Fibroblast of lung (primary cell): ENCODE measurements at regions not wholly inside any gene's neighbourhood (a gene's known extent, or its start where the extent isn't known, plus 50 kb on each side); places are given as distances from the start of the nearest gene placed in this dataset.

Source experiments
- DNase-seq, 2 donors: peaks; one replicate each; pipeline versions ENCODE4 v3.0.0 to v3.0.0-alpha.2; 2010; ENCODE audit warnings: low read depth in 2 of 2
- H2AFZ ChIP-seq: 2 replicates; pipeline ENCODE4 v1.5.1; 2012; ENCODE audit warnings: low read length, control low read depth, inconsistent platforms
- H3K27ac ChIP-seq: 2 replicates; pipeline ENCODE4 v1.5.1; 2011; ENCODE audit warnings: low read length, control low read depth; ENCODE audit not compliant: insufficient read depth
- H3K27me3 ChIP-seq: 2 replicates; pipeline ENCODE4 v1.5.1; 2011; ENCODE audit warnings: mild to moderate bottlenecking, low read length; ENCODE audit not compliant: control insufficient read depth, insufficient read depth
- H3K36me3 ChIP-seq: 2 replicates; pipeline ENCODE4 v1.5.1; 2011; ENCODE audit warnings: low read length; ENCODE audit not compliant: control insufficient read depth, insufficient read depth
- H3K4me1 ChIP-seq: 2 replicates; pipeline ENCODE4 v1.5.1; 2011; ENCODE audit warnings: low read length; ENCODE audit not compliant: control insufficient read depth, insufficient read depth; ENCODE audit errors: extremely low read depth
- H3K4me2 ChIP-seq: 2 replicates; pipeline ENCODE4 v1.5.1; 2011; ENCODE audit warnings: low read length, control low read depth; ENCODE audit not compliant: insufficient read depth; ENCODE audit errors: extremely low read depth
- H3K4me3 ChIP-seq, 4 experiments: fragments of 200-600 bp in 1 of 4; sonication (generic) in 1 of 4; replicated peaks in 1 of 4; 2 replicates each; pipeline ENCODE4 v1.5.1; 2011 to 2016; ENCODE audit warnings: low read length in 4 of 4, low read depth in 3 of 4, mild to moderate bottlenecking in 3 of 4, control low read depth in 2 of 4, inconsistent platforms in 1 of 4, mixed read lengths in 1 of 4; ENCODE audit not compliant: insufficient read depth in 1 of 4; ENCODE audit errors: control extremely low read depth in 1 of 4
- H3K79me2 ChIP-seq: 2 replicates; pipeline ENCODE4 v1.5.1; 2012; ENCODE audit warnings: mild to moderate bottlenecking, low read length, inconsistent platforms; ENCODE audit not compliant: control insufficient read depth, insufficient read depth
- H3K9ac ChIP-seq: 2 replicates; pipeline ENCODE4 v1.5.1; 2011; ENCODE audit warnings: mild to moderate bottlenecking, low read length, control low read depth; ENCODE audit not compliant: insufficient read depth
- H3K9me3 ChIP-seq: 2 replicates; pipeline ENCODE4 v1.5.1; 2012; ENCODE audit warnings: low read depth, low read length; ENCODE audit not compliant: control insufficient read depth, insufficient read depth
- H4K20me1 ChIP-seq: 2 replicates; pipeline ENCODE4 v1.5.1; 2011; ENCODE audit warnings: low read length; ENCODE audit not compliant: control insufficient read depth, insufficient read depth; ENCODE audit errors: extremely low read depth
- CTCF ChIP-seq, 2 donors: IDR thresholded peaks in 1 of 2; conservative IDR thresholded peaks in 1 of 2; 1 replicate in 1 of 2; 2 replicates in 1 of 2; pipeline ENCODE4 v1.5.1; 2011 to 2012; ENCODE audit warnings: low read length in 2 of 2, control low read depth in 1 of 2, inconsistent platforms in 1 of 2, low read depth in 1 of 2, mild to moderate bottlenecking in 1 of 2
- EZH2 ChIP-seq: IDR thresholded peaks from 2 replicates; pipeline ENCODE4 v1.5.1; 2012; ENCODE audit warnings: low read length, control low read depth, mild to moderate bottlenecking; ENCODE audit errors: missing control alignments

DNA sequence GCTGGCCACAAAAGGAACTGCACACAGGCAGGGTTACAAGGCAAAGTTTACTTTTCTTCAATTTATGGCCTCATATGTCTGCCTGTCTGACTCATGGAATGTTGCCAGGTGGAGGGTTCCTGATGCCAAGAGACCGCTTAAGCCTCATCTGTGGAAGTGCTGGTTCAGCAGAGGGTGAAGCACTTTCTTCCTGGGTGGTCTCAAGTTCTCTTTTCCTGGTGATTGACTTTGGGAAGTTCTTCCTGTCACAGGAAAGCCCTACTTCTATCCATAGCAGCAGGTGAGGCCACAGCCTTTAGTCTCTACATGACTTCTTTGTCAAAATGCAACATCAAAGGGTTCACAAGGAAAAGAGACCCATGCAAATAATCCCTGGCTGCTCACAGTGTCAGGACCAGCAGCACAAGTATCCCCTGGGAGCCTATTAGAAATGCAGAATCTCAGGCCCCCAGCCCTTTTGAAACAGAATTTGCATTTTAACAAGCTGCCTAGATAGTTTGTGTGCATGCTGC is 81.4 kb upstream of the IGFBP7 start:
- no peaks in the 10 kb centered on the region for H4K20me1 ChIP-seq
- H3K27me3 ChIP-seq, result no peaks in the 10 kb centered on the region
- DNase-seq, result peak; percentile 3 to 47
- no peak overlapping the region for H2AFZ ChIP-seq
- no peaks in the 10 kb centered on the region for H3K79me2 ChIP-seq
- H3K27ac ChIP-seq, result no peak overlapping the region
- no peak overlapping the region for H3K9ac ChIP-seq
- no peaks in the 10 kb centered on the region for H3K36me3 ChIP-seq
- H3K4me1 ChIP-seq, result no peaks in the 10 kb centered on the region
- no peaks in the 10 kb centered on the region for H3K9me3 ChIP-seq
- TF ChIP-seq CTCF (conservative IDR thresholded peaks at IDR 0.05 in 1 of 2, IDR thresholded peaks at IDR 0.05 in 1 of 2; ENCODE audit: low read depth in 1 of 2, low read length in 2 of 2) (no peak), EZH2 (no peak)
- H3K4me3 ChIP-seq, result no peak overlapping the region
- H3K4me2 ChIP-seq, result no peak overlapping the region

DNA sequence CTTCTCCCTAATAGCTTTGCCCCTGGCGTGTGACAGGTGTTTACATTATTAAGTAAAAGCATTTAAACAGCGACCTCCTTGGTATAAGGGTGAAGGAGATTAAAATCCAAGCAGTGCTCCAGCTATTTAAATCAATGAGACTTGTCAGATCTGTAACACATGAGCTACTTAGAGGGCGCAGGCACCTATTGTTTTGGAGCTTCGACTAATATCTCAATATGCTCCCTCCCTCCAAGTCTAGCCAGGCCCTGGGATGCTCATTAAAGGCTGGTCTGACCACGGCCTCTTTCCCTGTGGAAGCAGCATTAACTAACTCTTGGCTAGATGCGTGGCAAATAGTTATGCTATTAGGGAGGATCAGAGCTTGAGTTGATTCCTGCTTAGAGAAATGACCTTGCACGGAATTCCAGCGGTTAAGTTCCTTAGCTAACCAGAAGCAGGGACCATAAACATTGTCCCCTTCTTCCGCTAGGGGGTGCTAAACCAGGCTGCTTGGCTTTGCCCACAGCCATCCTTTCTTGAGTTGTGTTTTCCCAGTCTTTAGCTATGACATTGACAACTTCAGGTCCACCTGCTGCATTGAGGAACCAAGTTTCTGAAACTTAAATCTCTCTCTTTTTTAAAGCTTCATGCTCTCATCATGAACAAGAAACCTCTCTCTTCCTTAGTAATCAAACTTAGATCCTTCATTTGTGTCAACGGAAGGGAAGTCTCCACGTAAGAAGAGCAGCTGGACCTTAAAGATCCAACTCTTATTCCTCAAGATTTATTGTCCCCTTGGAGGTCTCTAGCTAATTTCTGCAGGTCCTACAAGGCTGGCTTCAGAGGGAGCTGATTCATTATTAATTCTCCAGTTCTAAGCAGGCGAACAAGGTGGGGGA is 80.7 kb upstream of the IGFBP7 start:
- H3K27ac ChIP-seq, result no peak overlapping the region
- no peak overlapping the region for H2AFZ ChIP-seq
- peak; percentile 25 to 35 for DNase-seq
- no peaks in the 10 kb centered on the region for H3K4me1 ChIP-seq
- H3K27me3 ChIP-seq, result no peaks in the 10 kb centered on the region
- no peaks in the 10 kb centered on the region for H3K9me3 ChIP-seq
- TF ChIP-seq CTCF (conservative IDR thresholded peaks at IDR 0.05 in 1 of 2, IDR thresholded peaks at IDR 0.05 in 1 of 2; ENCODE audit: low read depth in 1 of 2, low read length in 2 of 2) (peak; percentile 40 to 70), EZH2 (no peak)
- H3K36me3 ChIP-seq, result no peaks in the 10 kb centered on the region
- H4K20me1 ChIP-seq, result no peaks in the 10 kb centered on the region
- no peak overlapping the region for H3K4me3 ChIP-seq
- no peak overlapping the region for H3K4me2 ChIP-seq
- no peak overlapping the region for H3K9ac ChIP-seq
- H3K79me2 ChIP-seq, result no peaks in the 10 kb centered on the region

DNA sequence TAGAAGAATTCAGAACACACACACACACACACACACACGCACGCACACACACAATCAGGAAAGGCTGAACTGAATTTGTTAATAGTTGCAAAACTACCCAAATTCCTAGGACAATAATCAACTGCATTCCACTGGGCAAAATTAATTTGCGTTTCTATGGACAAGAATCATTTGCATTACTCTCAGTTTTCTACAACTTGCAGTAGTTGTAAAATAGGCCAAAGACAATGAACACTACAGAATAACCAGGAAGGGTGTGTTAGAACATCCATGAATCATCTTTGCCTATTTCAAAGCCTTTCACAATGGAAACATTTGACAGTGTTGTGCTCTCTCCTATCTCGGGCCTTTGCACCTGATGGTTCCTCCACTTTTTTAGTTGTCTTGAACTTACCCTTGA is 77.1 kb upstream of the IGFBP7 start:
- TF ChIP-seq EZH2, result no peak
- TF ChIP-seq CTCF (conservative IDR thresholded peaks at IDR 0.05 in 1 of 2, IDR thresholded peaks at IDR 0.05 in 1 of 2; ENCODE audit: low read depth in 1 of 2, low read length in 2 of 2), result no peak
- H2AFZ ChIP-seq, result no peak overlapping the region
- H3K4me3 ChIP-seq, result no peak overlapping the region
- DNase-seq, result peak in 1 of 2 donors; percentile 40
- H3K4me1 ChIP-seq, result no peaks in the 10 kb centered on the region
- no peaks in the 10 kb centered on the region for H3K79me2 ChIP-seq
- no peaks in the 10 kb centered on the region for H3K9me3 ChIP-seq
- H3K36me3 ChIP-seq, result no peaks in the 10 kb centered on the region
- H3K9ac ChIP-seq, result no peak overlapping the region
- H3K27me3 ChIP-seq, result no peaks in the 10 kb centered on the region
- no peak overlapping the region for H3K27ac ChIP-seq
- H3K4me2 ChIP-seq, result no peak overlapping the region
- no peaks in the 10 kb centered on the region for H4K20me1 ChIP-seq
